Panc1 (cell line): ENCODE measurements at regions not wholly inside any gene's neighbourhood (a gene's known extent, or its start where the extent isn't known, plus 50 kb on each side); places are given as distances from the start of the nearest gene placed in this dataset.

Experiments used
- CTCF ChIP-seq: fragments of 450-650 bp; IDR thresholded peaks from 2 replicates; pipeline ENCODE4 v1.5.1; 2017; ENCODE audit warnings: mild to moderate bottlenecking
- POLR2AphosphoS5 ChIP-seq: IDR thresholded peaks from 2 replicates; pipeline ENCODE4 v1.6.1; 2012; ENCODE audit warnings: mild to moderate bottlenecking, low read depth, low read length, moderate library complexity

- TF ChIP-seq CTCF = no peak
- no peak for TF ChIP-seq POLR2AphosphoS5
Observed at GRCh38 chr12:88998421-88998820, 353.9 kb downstream of the DUSP6 start.
